Calu3 (cell line): ENCODE measurements at regions not wholly inside any gene's neighbourhood (a gene's known extent, or its start where the extent isn't known, plus 50 kb on each side); places are given as distances from the start of the nearest gene placed in this dataset.

Experiments used
- BruUV-seq: library from RNA; stranded (reverse); fragments of 400-500 nt; replicated peaks from 2 replicates; lab custom pipeline; 2021; lab: Mats Ljungman, UMichigan
- CTCF ChIA-PET: fragments of 300-600 bp; sonication (Branson Sonifier 250); formaldehyde crosslinking; loops from one replicate; lab custom pipeline; 2022; ENCODE audit warnings: antibody characterized with exemption; lab: Charles Lee
- DNase-seq: peaks from one replicate; pipeline ENCODE4 v3.0.0; 2022
- H3K27ac Mint-ChIP-seq: one replicate; pipeline ENCODE4 v1.8.0; 2022; ENCODE audit warnings: mixed read lengths; ENCODE audit not compliant: unreplicated experiment
- H3K27me3 Mint-ChIP-seq: one replicate; pipeline ENCODE4 v1.8.0; 2022; ENCODE audit warnings: mixed read lengths; ENCODE audit not compliant: unreplicated experiment
- H3K36me3 Mint-ChIP-seq: one replicate; pipeline ENCODE4 v1.8.0; 2022; ENCODE audit warnings: mild to moderate bottlenecking, moderate library complexity, mixed read lengths; ENCODE audit not compliant: insufficient read depth, unreplicated experiment
- H3K4me1 Mint-ChIP-seq: one replicate; pipeline ENCODE4 v1.8.0; 2022; ENCODE audit warnings: mild to moderate bottlenecking, low read depth, mixed read lengths; ENCODE audit not compliant: unreplicated experiment
- H3K4me3 Mint-ChIP-seq: one replicate; pipeline ENCODE4 v1.8.0; 2022; ENCODE audit warnings: mild to moderate bottlenecking, low read depth, moderate library complexity, mixed read lengths; ENCODE audit not compliant: unreplicated experiment
- H3K9me3 Mint-ChIP-seq: one replicate; pipeline ENCODE4 v1.8.0; 2022; ENCODE audit warnings: low read depth, mixed read lengths; ENCODE audit not compliant: unreplicated experiment
- CTCF ChIP-seq: fragments of 200-600 bp; IDR thresholded peaks from one replicate; pipeline ENCODE4 v1.8.0; 2022; ENCODE audit warnings: antibody characterized with exemption; ENCODE audit not compliant: unreplicated experiment
- intact Hi-C: fragments of 100-400 bp; cut with micrococcal nuclease; formaldehyde crosslinking; loops from one replicate; pipeline ENCODE4 v1.10.0; 2022; ENCODE audit not compliant: unreplicated experiment

DNA sequence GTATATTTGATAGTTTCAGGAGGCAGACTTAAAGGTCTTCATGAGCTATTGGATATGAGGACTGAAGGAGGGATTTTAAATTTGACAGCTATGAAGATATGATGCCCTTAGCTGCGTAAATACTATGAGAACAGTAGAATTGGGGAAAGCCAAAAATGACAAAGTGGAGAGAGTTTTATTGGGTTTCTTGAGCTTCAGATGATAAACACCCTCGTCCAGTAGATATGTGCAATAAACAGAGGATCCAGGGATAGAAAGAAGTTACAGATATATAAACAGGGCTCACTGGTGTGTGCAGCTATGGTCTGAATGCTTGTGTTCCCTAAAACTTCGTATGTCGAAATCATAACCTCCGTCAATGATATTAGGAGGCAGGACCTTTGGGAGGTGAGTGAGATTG lies 131.3 kb downstream of the INHBA start:
- Mint-ChIP-seq H3K9me3 (peaks cover 2% of the 10 kb centered on the region), H3K4me1 (peaks cover 25% of the 10 kb centered on the region), H3K4me3 (no peak overlapping the region), H3K27ac (no peak overlapping the region), H3K27me3 (no peaks in the 10 kb centered on the region), H3K36me3 (no peaks in the 10 kb centered on the region)
- no peak for DNase-seq
- intact Hi-C loops = loop anchor here (5.0 to 10.0 kb wide), 2 partner anchors 36 to 123 kb away; no protein-coding TSS in a partner anchor
- BruUV-seq = no TSS peak
- CTCF ChIA-PET = no interaction called here
- no peak for TF ChIP-seq CTCF

- no TSS peak for BruUV-seq
- CTCF ChIA-PET = interaction anchor here (0.7 kb wide), 1 partner anchor 37 kb away, joined by 3 read pairs; no protein-coding TSS in a partner anchor
These were observed 132.1 kb downstream of the INHBA start for GRCh38 chr7:41570766-41571165.

GRCh38 chr7:41568135-41568534 lies 134.8 kb downstream of the INHBA start:
- Mint-ChIP-seq H3K9me3 (peaks cover 2% of the 10 kb centered on the region), H3K36me3 (peaks cover 5% of the 10 kb centered on the region), H3K27me3 (no peaks in the 10 kb centered on the region), H3K4me3 (no peak overlapping the region), H3K27ac (no peak overlapping the region), H3K4me1 (peaks cover 19% of the 10 kb centered on the region)
- CTCF ChIA-PET = no interaction called here
- intact Hi-C loops = no loop called here
- BruUV-seq = no TSS peak
- DNase-seq = no peak
- no peak for TF ChIP-seq CTCF

More at GRCh38 chr7:41570766-41571165, 132.1 kb downstream of the INHBA start:
- TF ChIP-seq CTCF = no peak
- no peaks in the 10 kb centered on the region for H3K36me3 Mint-ChIP-seq
- H3K4me1 Mint-ChIP-seq = peaks cover 25% of the 10 kb centered on the region
- peaks cover 2% of the 10 kb centered on the region for H3K9me3 Mint-ChIP-seq
- DNase-seq = no peak
- H3K4me3 Mint-ChIP-seq = no peak overlapping the region
- intact Hi-C loops = loop anchor here (5.0 to 10.0 kb wide), 2 partner anchors 37 to 124 kb away; no protein-coding TSS in a partner anchor
- no peaks in the 10 kb centered on the region for H3K27me3 Mint-ChIP-seq
- H3K27ac Mint-ChIP-seq = no peak overlapping the region

- Mint-ChIP-seq H3K4me1 (peaks cover 15% of the 10 kb centered on the region), H3K4me3 (no peak overlapping the region), H3K27ac (no peak overlapping the region), H3K36me3 (peaks cover 5% of the 10 kb centered on the region), H3K9me3 (peaks cover 3% of the 10 kb centered on the region), H3K27me3 (no peaks in the 10 kb centered on the region)
- CTCF ChIA-PET = no interaction called here
- BruUV-seq = no TSS peak
- no peak for DNase-seq
- no peak for TF ChIP-seq CTCF
- intact Hi-C loops = no loop called here
These were observed 135.2 kb downstream of the INHBA start for GRCh38 chr7:41567731-41568114.
